NCI-H1417 (cell line): ENCODE measurements at regions not wholly inside any gene's neighbourhood (a gene's known extent, or its start where the extent isn't known, plus 50 kb on each side); places are given as distances from the start of the nearest gene placed in this dataset.

Experiments
- DNase-seq, 3 experiments: peaks; one replicate each; lab custom pipeline; 2025; lab: John Stamatoyannopoulos, UW

DNA sequence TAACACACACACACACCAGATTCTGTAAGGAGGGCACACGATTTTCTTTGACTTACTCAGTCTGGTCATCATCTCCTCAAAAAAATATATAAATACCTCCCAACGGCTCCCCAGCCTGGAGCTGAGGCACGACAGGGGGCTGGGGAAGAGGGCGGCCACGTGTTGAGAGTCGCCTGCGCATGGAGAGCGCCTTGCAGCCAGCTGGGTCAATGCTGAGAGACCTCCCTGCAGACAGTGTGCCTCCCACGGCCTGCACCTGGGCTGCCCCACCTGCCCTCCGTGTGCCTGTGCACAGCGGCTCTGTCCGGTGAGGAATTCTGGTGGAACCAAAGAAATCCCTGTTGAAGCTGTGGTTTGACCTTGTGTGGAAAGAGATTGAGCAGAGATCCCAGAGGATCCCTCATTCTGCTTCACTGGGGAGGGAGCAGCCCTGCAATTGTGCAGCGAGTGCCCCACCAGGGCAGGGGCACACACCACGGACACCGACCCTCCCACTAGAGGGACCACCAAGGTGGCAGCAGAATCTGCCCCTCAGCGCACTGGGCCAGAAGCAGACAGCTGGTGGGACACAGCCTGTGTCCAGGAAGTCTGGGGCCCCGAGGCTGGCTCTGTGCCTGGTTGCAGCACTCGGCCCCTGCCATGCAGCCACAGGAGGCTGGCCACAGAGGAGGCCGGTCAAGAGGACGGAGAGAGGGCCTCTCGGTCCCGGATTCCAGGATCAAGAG, 150.5 kb upstream of the PPP2R2D start:
- DNase-seq: no peak

DNA sequence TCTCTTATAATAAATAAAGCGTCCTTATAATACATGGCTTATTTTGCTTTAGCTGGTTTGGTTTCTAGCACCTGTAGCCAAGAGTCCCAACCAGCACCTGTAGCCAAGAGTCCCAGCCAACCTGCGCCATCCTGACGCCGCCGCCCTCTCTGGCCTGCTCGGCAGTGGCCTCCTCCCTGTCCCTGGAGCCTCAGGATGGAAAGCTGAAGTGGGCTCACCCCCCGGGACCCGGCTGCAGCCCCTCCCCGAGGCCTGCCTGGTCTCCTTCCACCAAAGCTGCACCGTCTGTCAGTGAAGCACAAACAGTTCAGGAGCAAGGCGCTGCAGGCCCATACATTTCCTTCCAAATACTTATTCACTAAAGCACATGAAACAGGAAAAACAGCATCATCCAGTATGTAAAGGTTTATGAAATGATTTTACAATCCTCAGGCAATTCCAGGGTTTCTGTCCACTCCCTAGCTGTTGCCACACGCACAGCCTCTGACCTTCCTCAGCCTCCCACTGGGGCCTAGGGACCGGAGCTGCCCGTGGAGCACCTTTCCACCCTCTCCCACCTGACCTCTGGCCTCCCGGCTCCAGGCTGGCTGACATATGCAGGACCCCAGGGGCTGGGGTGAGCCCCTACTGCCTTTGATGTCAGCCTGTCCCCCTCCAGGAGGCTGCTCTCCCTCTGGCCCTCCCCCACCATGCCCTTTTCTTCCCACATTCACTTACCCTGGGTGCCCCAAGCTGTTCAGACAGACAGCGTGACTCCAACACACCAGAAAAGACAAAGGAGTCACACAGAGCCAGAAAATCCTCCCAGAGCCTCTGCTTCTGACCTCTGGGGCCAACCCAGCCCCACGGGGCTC, 149.6 kb upstream of the PPP2R2D start:
- DNase-seq: no peak

DNA sequence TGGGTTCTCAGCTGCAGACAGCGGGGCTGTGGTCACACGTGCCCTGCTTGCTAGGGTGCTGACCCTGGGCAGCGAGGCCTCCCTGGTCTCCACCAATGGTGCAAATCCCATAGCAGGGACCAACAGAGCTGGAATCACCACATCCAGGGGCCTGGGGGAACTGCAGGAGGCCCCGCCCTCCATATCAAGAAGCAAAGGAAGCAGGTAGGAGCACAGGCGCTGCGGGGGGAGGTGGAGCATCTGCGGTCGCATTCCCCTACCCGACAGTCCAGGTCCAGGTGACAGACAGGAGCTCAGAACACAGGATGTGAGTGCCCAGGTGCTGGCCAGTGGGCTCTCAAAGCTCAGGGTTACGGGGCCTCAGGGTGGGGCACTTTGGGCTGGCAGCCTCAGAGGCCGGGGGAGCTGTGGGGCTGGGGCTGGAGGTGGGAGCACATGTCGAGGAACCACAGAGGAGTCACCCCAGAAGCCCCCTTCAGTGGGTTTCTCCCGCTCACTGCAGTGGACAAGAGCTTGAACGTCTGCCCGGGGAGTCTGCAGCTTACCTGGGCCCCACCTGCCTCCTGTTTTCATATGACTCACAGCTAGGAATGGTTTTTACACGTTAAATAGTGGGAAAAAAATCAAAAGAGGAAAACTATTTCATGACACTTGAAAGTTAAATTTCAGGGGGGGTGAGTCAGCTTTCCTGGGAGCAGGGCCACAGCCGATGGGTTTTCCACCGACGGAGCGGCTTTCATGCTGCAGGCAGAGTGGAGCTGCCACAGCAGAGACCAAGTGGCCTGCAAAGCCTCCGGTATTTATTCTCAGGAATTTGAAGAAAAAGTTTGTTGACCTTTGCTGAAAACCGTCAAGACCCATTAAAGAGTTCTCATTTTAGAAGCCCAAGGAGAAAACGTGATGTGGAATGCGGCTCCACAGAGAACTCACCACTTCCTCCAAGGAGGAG, 148.7 kb upstream of the PPP2R2D start:
- DNase-seq: no peak

GRCh38 chr10:131753336-131753735, 147.5 kb upstream of the PPP2R2D start:
- DNase-seq: no peak

- no peak for DNase-seq
Observed at GRCh38 chr10:131755200-131755599, 145.6 kb upstream of the PPP2R2D start.

DNA sequence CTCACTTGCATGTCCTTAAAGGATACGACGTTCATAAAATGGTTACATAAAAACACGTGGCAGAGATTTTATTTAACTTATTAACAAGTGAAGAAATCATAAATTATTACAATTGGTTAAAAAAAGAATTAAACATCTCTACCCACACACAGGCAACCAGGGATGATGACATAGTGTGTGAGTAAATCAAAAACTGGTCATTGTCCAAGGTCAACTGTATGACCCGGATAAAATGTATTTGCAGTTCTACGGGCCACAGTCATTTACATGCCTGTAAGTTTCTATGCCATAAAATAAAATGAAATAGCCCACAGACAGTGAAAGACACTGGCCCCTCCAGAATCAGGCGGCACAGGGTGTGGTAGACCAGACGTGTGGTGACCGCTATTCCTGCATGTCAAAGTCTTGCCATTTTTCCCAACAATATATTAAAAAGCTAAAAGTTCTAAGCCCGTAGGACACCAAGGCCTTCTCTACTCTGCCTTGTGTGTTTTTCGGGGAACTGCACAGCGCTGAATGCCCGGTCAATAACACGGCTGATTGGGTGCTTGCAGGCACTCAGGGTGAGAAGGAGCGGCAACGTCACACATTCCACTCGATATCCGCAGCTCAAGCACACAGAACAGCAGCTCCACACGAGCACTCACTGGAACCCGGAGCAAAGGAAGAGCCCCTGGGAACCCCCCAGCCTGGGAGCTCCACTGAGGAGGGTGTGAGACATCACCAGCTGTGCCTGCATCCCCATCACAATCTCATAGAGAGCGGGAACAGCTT, 143.3 kb upstream of the PPP2R2D start:
- no peak for DNase-seq

- peak in 1 of 3 experiments; percentile 55 for DNase-seq
Observed at GRCh38 chr10:131758062-131758938, 142.5 kb upstream of the PPP2R2D start.

DNA sequence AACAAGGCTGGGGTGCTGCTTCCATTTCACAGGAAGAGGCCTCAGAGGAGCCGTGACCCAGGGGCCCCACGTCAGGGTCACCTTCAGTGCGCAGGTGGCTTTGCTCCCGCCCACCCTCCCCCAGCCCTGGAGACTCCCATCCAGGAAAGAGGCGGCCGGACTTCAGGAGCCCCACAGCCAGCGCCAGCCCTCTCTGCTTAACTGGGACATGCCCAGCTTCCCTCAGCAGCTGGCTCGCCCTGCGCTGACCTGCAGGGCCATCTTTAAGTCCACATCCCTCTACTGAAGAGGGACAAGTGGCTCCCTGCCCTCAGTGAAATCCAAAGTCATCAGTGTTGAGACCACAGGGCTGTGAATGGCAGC, 141.9 kb upstream of the PPP2R2D start:
- DNase-seq: no peak

DNA sequence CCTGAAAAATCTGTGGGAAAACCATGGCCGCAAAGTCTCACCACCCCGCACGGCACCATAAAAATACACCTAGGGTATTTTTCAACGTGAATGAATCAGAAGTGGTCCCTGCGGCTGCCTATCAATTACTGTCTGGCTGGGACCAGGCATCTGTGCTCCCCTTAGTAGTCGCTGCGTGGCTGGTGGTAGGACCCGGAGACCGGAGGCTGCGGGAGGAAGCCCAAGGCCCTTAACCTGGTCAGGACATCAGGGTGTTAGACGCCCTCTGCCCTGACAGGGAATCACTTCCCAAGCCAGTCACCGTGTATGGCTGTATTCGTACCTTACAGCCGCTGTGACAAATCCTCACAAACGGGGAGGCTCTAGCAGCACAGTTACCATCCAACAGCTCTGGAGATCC, 141.5 kb upstream of the PPP2R2D start:
- DNase-seq: no peak

- DNase-seq: peak in 1 of 3 experiments; percentile 0
Observed at GRCh38 chr10:131760416-131761166, 140.2 kb upstream of the PPP2R2D start.

- no peak for DNase-seq
Observed at GRCh38 chr10:131762789-131763696, 137.8 kb upstream of the PPP2R2D start.

DNA sequence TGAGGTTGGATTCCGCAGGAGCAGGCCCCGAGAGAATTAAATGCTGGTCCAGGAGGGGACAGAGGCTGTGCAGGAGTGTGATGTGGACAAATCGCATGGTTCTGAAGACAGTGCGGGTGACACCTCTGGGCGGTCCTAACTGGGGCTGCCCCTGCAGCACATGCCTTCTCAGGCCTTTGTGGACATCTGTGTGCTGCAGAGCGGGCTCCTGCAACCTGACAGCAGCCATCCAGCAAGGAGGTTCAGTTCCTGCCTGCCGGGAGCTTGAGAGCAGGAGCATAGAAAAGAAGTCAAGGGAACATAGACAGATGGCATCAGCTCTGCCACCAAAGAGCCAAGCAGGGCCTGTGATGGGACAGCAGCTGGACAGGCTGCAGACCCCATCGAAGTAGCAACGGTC, 135.9 kb upstream of the PPP2R2D start:
- DNase-seq: no peak

GRCh38 chr10:131766096-131766495, 134.7 kb upstream of the PPP2R2D start:
- DNase-seq: no peak

DNA sequence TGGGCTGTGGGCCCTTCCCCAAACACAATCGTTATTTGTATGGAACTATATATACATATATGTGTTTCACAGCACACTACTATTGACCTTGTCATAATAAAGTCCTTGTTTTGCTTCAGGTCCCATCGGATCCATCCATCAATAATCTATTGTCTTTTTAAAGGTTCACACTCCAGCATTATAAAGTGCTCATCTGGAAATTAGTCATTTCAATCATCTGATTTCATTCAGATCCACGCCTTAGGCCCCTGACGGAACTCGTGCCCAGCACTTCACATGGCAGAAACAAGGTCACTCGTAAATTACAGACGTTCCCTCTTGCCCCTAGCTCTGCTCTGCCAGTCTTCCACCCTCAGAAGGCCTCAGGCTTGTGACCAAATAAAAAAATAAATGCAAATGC, 133.1 kb upstream of the PPP2R2D start:
- DNase-seq: no peak

GRCh38 chr10:131769571-131770410, 131.0 kb upstream of the PPP2R2D start:
- DNase-seq: no peak

DNA sequence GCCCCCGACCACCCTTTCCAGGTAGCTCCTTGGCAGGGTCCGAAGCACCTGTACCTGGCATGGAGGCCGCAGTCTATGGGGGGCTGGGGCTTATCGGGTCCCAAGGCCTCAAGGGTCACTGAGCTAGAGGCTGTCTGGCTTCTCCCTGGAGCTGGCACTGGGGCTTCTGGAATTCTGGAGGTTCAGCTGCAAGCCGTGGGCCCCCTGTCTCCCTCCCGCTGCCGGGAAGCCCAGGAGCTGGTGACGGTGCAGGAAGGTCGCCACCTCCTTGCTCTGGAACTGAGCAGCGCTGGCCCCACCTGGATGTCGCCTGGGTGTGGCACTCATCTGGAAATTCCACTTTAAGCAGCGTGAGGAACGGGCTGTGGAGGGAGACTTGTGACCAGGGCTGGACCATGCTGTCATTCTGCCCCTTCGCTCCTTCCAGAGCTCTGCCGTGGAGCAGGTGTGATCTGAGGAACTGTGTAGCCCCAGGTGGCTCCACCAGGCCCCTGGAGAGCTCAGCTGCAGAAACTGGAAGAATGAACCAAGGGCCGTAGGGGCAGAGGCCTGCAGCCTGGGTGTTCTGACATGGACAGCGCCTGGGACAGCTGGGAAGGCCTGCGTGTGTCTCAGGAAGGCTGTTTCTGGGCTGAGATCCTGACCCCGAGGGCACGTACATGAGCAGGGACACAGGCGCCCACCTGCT, 129.7 kb upstream of the PPP2R2D start:
- DNase-seq: no peak
